Fibroblast of lung (primary cell): ENCODE measurements at regions not wholly inside any gene's neighbourhood (a gene's known extent, or its start where the extent isn't known, plus 50 kb on each side); places are given as distances from the start of the nearest gene placed in this dataset.

Experiments used
- CTCF ChIP-seq, 2 donors: IDR thresholded peaks in 1 of 2; conservative IDR thresholded peaks in 1 of 2; 1 replicate in 1 of 2; 2 replicates in 1 of 2; pipeline ENCODE4 v1.5.1; 2011 to 2012; ENCODE audit warnings: low read length in 2 of 2, control low read depth in 1 of 2, inconsistent platforms in 1 of 2, low read depth in 1 of 2, mild to moderate bottlenecking in 1 of 2
- EZH2 ChIP-seq: IDR thresholded peaks from 2 replicates; pipeline ENCODE4 v1.5.1; 2012; ENCODE audit warnings: low read length, control low read depth, mild to moderate bottlenecking; ENCODE audit errors: missing control alignments

GRCh38 chr6:150304429-150304828, 64.4 kb upstream of the IYD start:
- TF ChIP-seq CTCF (conservative IDR thresholded peaks at IDR 0.05 in 1 of 2, IDR thresholded peaks at IDR 0.05 in 1 of 2; ENCODE audit: low read depth in 1 of 2, low read length in 2 of 2) = no peak
- no peak for TF ChIP-seq EZH2
